Tibial artery (tissue), 4 donors: ENCODE measurements at regions not wholly inside any gene's neighbourhood (a gene's known extent, or its start where the extent isn't known, plus 50 kb on each side); places are given as distances from the start of the nearest gene placed in this dataset.

Experiments used
- DNase-seq, 2 donors: peaks; one replicate each; pipeline ENCODE4 v3.0.0-alpha.2; 2019
- H3K27ac ChIP-seq, 2 donors: fragments of 200-600 bp; sonication (generic) in 1 of 2; 1 replicate in 1 of 2; 2 replicates in 1 of 2; pipeline ENCODE4 v1.5.1; 2018 to 2019; ENCODE audit warnings: mild to moderate bottlenecking in 1 of 2
- H3K27me3 ChIP-seq, 2 donors: fragments of 200-600 bp; sonication (generic) in 1 of 2; one replicate each; pipeline versions ENCODE4 v1.5.1 to v1.6.0; 2016 to 2019
- H3K36me3 ChIP-seq, 3 donors: fragments of 200-600 bp; sonication (generic) in 2 of 3; one replicate each; pipeline ENCODE4 v1.5.1; 2016 to 2019; ENCODE audit warnings: mild to moderate bottlenecking in 2 of 3
- H3K4me1 ChIP-seq, 4 donors: fragments of 200-600 bp; sonication (generic) in 2 of 4; 1 replicate in 3 of 4; 2 replicates in 1 of 4; pipeline ENCODE4 v1.5.1; 2016 to 2019
- H3K4me3 ChIP-seq, 2 donors: fragments of 200-600 bp; sonication (generic) in 1 of 2; 1 replicate in 1 of 2; 2 replicates in 1 of 2; pipeline ENCODE4 v1.5.1; 2018 to 2019; ENCODE audit warnings: mild to moderate bottlenecking in 2 of 2
- H3K9me3 ChIP-seq, 3 donors: fragments of 200-600 bp; sonication (generic) in 1 of 3; one replicate each; pipeline ENCODE4 v1.5.1; 2016 to 2019
- intact Hi-C: fragments of 100-400 bp; cut with DNase I; formaldehyde crosslinking; loops from one replicate; pipeline ENCODE4 v1.15.0; 2023; ENCODE audit warnings: low total_unique reads
- TF ChIP-seq, protein P1 (sequence below), 2 experiments: fragments of 200-600 bp in 1 of 2; fragments of 450-650 bp in 1 of 2; IDR thresholded peaks; one replicate each; pipeline ENCODE4 v1.5.1; 2017 to 2019; ENCODE audit warnings: antibody characterized with exemption in 2 of 2, mild to moderate bottlenecking in 1 of 2, moderate library complexity in 1 of 2

DNA sequence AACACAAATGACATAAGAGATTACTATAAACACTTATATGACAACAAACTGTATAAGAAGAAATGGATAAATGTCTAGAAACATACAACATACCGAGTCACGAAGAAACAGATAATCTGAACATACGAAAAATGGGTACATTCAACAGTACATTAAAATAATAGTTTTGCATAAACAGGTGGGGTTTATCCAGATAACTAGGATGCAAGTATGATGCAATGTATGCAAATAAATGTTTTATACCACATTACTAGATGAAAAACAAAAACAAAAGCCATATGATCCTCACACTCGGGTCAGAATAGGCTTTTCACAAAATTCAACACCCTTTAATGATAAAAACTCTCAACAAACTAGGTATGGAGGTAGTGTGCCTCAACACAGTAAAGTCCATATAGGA, 1585.7 kb downstream of the BRINP3 start:
- intact Hi-C loops, result no loop called here
- no peaks in the 10 kb centered on the region for H3K4me1 ChIP-seq
- H3K9me3 ChIP-seq, result no peaks in the 10 kb centered on the region
- H3K4me3 ChIP-seq, result no peak overlapping the region
- DNase-seq, result no peak
- TF ChIP-seq, protein P1, sequence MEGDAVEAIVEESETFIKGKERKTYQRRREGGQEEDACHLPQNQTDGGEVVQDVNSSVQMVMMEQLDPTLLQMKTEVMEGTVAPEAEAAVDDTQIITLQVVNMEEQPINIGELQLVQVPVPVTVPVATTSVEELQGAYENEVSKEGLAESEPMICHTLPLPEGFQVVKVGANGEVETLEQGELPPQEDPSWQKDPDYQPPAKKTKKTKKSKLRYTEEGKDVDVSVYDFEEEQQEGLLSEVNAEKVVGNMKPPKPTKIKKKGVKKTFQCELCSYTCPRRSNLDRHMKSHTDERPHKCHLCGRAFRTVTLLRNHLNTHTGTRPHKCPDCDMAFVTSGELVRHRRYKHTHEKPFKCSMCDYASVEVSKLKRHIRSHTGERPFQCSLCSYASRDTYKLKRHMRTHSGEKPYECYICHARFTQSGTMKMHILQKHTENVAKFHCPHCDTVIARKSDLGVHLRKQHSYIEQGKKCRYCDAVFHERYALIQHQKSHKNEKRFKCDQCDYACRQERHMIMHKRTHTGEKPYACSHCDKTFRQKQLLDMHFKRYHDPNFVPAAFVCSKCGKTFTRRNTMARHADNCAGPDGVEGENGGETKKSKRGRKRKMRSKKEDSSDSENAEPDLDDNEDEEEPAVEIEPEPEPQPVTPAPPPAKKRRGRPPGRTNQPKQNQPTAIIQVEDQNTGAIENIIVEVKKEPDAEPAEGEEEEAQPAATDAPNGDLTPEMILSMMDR (IDR thresholded peaks at IDR 0.05), result no peak
- H3K27me3 ChIP-seq, result no peaks in the 10 kb centered on the region
- H3K27ac ChIP-seq, result no peak overlapping the region
- no peaks in the 10 kb centered on the region for H3K36me3 ChIP-seq

DNA sequence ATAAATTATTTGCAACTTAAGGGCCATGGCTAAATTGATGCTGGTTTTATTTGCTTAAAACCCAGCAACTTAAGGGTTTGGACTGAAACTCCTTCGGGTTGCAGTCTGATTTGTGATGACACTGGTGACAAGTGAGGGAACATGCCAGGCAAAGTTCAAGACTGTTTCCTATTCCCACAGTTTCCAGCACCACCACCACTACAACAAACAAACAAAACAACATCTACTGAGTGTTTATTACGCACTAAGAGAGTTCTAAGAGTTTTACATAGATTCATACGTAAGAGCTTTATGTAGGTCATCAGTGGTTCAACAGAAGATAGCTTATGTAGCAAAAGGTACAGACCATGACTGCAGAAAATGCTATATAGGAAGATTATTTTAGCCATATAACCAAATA, 1582.1 kb downstream of the BRINP3 start:
- intact Hi-C loops, result no loop called here
- Histone ChIP-seq H3K36me3 (no peaks in the 10 kb centered on the region), H3K27ac (no peak overlapping the region)

DNA sequence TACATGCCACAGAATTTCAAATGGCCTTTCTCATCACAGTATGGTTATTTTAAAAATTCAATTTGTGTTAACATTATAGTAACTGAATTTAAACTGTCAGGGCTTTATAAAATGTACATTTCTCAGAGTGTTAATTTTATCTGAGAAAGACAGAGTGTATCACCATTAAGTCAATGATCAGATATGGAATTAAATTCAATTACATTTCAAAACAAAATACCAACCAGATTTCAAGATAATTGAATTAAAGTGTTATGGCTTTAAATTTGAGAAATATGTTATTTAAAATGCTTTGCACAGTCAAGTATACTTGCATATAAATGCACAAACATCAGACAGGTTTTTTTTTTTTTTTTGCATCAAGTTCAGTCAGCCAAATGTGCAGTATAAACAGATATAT, 1574.4 kb downstream of the BRINP3 start:
- H3K4me3 ChIP-seq, result no peak overlapping the region
- intact Hi-C loops, result no loop called here
- H3K36me3 ChIP-seq, result no peaks in the 10 kb centered on the region
- H3K4me1 ChIP-seq, result no peaks in the 10 kb centered on the region
- no peak for DNase-seq
- no peak overlapping the region for H3K27ac ChIP-seq
- TF ChIP-seq, protein P1 (IDR thresholded peaks at IDR 0.05), result no peak
- H3K27me3 ChIP-seq, result no peaks in the 10 kb centered on the region
- no peaks in the 10 kb centered on the region for H3K9me3 ChIP-seq

More for the DNA sequence above, 1582.1 kb downstream of the BRINP3 start:
- Histone ChIP-seq H3K4me3 (no peak overlapping the region), H3K27me3 (no peaks in the 10 kb centered on the region), H3K4me1 (no peaks in the 10 kb centered on the region), H3K9me3 (no peaks in the 10 kb centered on the region)
- TF ChIP-seq, protein P1 (IDR thresholded peaks at IDR 0.05), result no peak
- no peak for DNase-seq

DNA sequence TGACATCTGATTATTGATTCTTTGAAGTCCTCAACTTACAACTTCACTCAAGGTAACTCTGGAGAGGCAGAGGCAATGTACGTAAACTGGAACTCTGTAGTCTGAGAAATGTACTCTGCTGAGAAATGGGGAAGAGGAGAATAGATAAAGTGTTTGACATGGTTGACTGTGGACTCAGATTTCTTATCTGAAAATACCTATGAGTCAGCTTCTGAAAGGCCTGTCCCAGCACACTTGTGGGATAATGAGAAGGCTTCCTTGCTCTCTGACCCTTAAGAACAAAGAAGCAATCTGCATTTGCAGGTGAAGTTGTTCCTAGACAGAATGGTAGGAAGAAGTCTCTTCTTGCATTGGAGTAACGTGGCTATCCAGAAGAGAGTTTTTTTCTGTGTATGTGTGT, 1573.5 kb downstream of the BRINP3 start:
- no peak for DNase-seq
- Histone ChIP-seq H3K36me3 (no peaks in the 10 kb centered on the region), H3K4me3 (no peak overlapping the region), H3K9me3 (no peaks in the 10 kb centered on the region), H3K27ac (no peak overlapping the region), H3K4me1 (no peaks in the 10 kb centered on the region), H3K27me3 (no peaks in the 10 kb centered on the region)
- TF ChIP-seq, protein P1 (IDR thresholded peaks at IDR 0.05), result no peak
- intact Hi-C loops, result no loop called here

DNA sequence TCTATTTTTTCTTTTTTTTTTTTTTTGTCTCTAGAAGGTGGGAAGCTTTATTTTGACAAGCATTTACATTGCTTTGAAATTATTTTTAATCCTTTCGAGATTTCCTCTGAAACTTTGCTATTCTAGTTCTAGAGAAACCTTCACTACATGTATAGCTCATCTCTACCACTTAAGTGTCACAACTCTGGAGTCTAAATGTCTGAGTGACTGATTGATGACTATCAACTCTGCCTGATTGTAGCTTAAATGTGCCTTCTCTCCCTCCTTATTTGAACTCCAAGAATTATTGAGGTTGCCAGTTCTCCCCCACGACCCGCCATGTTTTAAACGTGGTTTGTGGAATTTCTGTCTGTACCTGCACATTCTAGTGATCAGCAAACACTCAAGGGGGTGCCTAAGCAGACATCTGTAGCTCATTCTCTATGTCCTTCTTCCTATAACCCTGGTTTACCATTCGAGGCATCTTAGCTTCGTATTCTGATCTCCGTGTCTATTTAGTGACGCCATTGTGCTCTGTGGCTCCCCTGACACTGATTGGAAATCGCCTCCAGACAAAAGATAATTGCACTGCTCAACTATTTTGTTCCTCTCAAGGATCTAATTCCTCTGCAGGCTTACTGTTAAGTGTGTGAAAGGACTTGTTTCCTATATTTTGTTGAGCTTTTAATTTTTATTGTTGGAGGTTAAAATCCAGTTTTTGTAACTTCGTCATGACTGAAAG, 1570.6 kb downstream of the BRINP3 start:
- DNase-seq, result no peak
- Histone ChIP-seq H3K27ac (no peak overlapping the region), H3K4me1 (no peaks in the 10 kb centered on the region), H3K9me3 (no peaks in the 10 kb centered on the region), H3K27me3 (no peaks in the 10 kb centered on the region), H3K4me3 (no peak overlapping the region), H3K36me3 (no peaks in the 10 kb centered on the region)
- intact Hi-C loops, result no loop called here
- TF ChIP-seq, protein P1 (IDR thresholded peaks at IDR 0.05), result no peak

DNA sequence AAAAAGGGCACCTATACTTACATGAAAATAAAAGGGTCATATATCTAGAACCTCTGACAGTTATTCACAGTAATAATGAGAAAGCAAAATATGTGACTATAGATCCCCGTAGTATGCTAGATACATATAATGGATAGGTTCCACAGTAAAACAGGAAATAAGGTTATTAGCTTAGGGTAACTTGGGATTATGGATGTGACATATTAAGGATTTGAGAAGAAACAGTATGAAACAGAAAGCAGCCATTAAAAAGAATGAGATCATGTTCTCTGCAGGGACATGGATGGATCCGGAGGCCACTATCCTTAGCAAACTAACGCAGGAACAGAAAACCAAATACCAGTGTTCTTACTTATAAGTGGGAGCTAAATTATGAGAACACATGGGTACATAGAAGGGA, 1547.3 kb downstream of the BRINP3 start:
- H3K9me3 ChIP-seq, result no peaks in the 10 kb centered on the region
- no peak overlapping the region for H3K27ac ChIP-seq
- intact Hi-C loops, result no loop called here
- H3K27me3 ChIP-seq, result no peaks in the 10 kb centered on the region
- no peaks in the 10 kb centered on the region for H3K4me1 ChIP-seq
- no peaks in the 10 kb centered on the region for H3K36me3 ChIP-seq
- H3K4me3 ChIP-seq, result no peak overlapping the region
- TF ChIP-seq, protein P1 (IDR thresholded peaks at IDR 0.05), result no peak
- no peak for DNase-seq
